ENCODE measurements at regions not wholly inside any gene's neighbourhood (a gene's known extent, or its start where the extent isn't known, plus 50 kb on each side); places are given as distances from the start of the nearest gene placed in this dataset.

GRCh38 chr3:187873843-187874242, 128.6 kb upstream of the BCL6 start:
- TF ChIP-seq CTCF (IDR thresholded peaks at IDR 0.05; ENCODE audit: unreplicated experiment in 3 of 3): no peak
- Mint-ChIP-seq H3K27me3 (ENCODE audit: low read depth) (no peaks in the 10 kb centered on the region), H3K9me3 (peaks cover 3% of the 10 kb centered on the region), H3K27ac (peak overlapping the region in 1 of 3 experiments; percentile 9), H3K36me3 (ENCODE audit: low read depth) (no peaks in the 10 kb centered on the region), H3K4me3 (no peak overlapping the region), H3K4me1 (no peaks in the 10 kb centered on the region)

GRCh38 chr3:187875863-187876262, 130.6 kb upstream of the BCL6 start:
- H3K36me3 Mint-ChIP-seq (ENCODE audit: low read depth): no peaks in the 10 kb centered on the region
- no peak overlapping the region for H3K4me3 Mint-ChIP-seq
- H3K27ac Mint-ChIP-seq: no peak overlapping the region
- no peak for TF ChIP-seq CTCF (IDR thresholded peaks at IDR 0.05; ENCODE audit: unreplicated experiment in 3 of 3)
- no peaks in the 10 kb centered on the region for H3K4me1 Mint-ChIP-seq
- no peaks in the 10 kb centered on the region for H3K27me3 Mint-ChIP-seq (ENCODE audit: low read depth)
- no peaks in the 10 kb centered on the region for H3K9me3 Mint-ChIP-seq

DNA sequence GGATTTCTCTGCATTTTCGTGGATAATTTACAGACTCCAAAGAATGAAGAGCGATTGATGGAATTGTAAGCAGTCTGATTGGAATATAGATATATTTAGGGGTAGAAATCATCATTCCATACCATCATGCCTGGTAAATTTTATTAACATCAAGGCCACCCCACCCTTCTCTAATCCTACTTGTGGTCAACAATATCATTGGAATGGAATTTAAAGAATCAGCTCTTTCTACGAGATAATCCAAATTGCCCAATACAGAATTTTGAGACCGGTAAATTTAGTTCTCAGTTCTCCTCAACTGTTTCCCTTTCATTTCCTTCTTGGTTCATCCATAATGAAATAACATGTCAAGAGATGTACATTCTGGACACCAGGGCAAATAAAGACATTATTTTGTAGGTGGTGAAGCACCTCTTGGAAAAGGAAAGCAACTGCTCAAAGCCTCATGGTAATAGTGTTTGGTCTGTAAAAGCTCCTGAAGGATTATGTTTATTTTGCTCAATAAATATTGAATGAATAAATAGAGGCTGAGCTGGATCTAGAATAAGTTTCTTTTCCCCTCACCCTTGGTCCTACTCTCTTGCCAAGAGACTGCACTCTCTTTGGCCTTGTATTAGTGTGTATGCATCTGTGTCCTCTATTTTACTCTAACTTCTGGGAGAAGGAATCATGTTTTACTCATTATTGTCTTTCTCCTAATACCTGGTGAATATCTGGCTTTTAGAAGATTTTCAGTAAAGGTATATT, 133.7 kb upstream of the BCL6 start:
- H3K4me1 Mint-ChIP-seq: no peaks in the 10 kb centered on the region
- H3K4me3 Mint-ChIP-seq: no peak overlapping the region
- H3K36me3 Mint-ChIP-seq (ENCODE audit: low read depth): no peaks in the 10 kb centered on the region
- no peak overlapping the region for H3K27ac Mint-ChIP-seq
- no peaks in the 10 kb centered on the region for H3K9me3 Mint-ChIP-seq
- TF ChIP-seq CTCF (IDR thresholded peaks at IDR 0.05; ENCODE audit: unreplicated experiment in 3 of 3): no peak
- no peaks in the 10 kb centered on the region for H3K27me3 Mint-ChIP-seq (ENCODE audit: low read depth)

GRCh38 chr3:187880441-187880840, 135.2 kb upstream of the BCL6 start:
- Mint-ChIP-seq H3K4me1 (no peaks in the 10 kb centered on the region), H3K9me3 (no peaks in the 10 kb centered on the region), H3K36me3 (ENCODE audit: low read depth) (no peaks in the 10 kb centered on the region), H3K27me3 (ENCODE audit: low read depth) (no peaks in the 10 kb centered on the region), H3K4me3 (no peak overlapping the region), H3K27ac (no peak overlapping the region)
- TF ChIP-seq CTCF (IDR thresholded peaks at IDR 0.05; ENCODE audit: unreplicated experiment in 3 of 3): no peak

DNA sequence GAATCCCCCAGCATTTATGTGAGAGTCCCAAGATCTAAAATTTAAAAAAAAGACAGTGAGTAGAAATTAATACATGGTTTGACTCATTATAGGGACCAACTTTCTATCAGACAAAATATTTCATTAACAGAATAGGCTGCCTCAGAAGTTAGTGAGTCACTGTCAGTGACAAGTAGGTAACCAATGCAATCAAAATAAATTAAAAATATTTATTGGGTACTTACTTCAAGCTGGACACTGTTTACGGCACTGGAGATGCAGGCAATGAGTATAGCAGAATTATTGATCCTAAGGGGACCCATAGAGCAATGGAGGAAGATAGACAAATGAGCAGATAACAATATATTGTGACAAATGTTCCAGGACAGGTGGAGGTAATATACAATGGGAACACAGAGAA, 135.6 kb upstream of the BCL6 start:
- Mint-ChIP-seq H3K27ac (no peak overlapping the region), H3K9me3 (no peaks in the 10 kb centered on the region), H3K4me3 (no peak overlapping the region), H3K4me1 (no peaks in the 10 kb centered on the region), H3K36me3 (ENCODE audit: low read depth) (no peaks in the 10 kb centered on the region), H3K27me3 (ENCODE audit: low read depth) (no peaks in the 10 kb centered on the region)
- TF ChIP-seq CTCF (IDR thresholded peaks at IDR 0.05; ENCODE audit: unreplicated experiment in 3 of 3): no peak

GRCh38 chr3:187888701-187889100, 143.4 kb upstream of the BCL6 start:
- TF ChIP-seq CTCF (IDR thresholded peaks at IDR 0.05; ENCODE audit: unreplicated experiment in 3 of 3): no peak
- no peak overlapping the region for H3K27ac Mint-ChIP-seq
- H3K27me3 Mint-ChIP-seq (ENCODE audit: low read depth): no peaks in the 10 kb centered on the region
- H3K9me3 Mint-ChIP-seq: peaks cover 8% of the 10 kb centered on the region
- H3K4me1 Mint-ChIP-seq: no peaks in the 10 kb centered on the region
- no peak overlapping the region for H3K4me3 Mint-ChIP-seq
- H3K36me3 Mint-ChIP-seq (ENCODE audit: low read depth): no peaks in the 10 kb centered on the region

All from nephron (organoid).